ENCODE measurements at regions not wholly inside any gene's neighbourhood (a gene's known extent, or its start where the extent isn't known, plus 50 kb on each side); places are given as distances from the start of the nearest gene placed in this dataset.
A peak's percentile ranks its signal among the peaks of the same experiment; 100 is the strongest.

GRCh38 chr1:115467790-115468189, 129.7 kb upstream of the NGF start:
- Histone ChIP-seq H3K79me2 (no peaks in the 10 kb centered on the region), H3K9me3 (ENCODE audit: control insufficient read depth, low read length) (no peaks in the 10 kb centered on the region), H2AFZ (no peak overlapping the region), H3K27ac (no peak overlapping the region), H3K27me3 (ENCODE audit: control insufficient read depth, insufficient read depth, low read length) (no peaks in the 10 kb centered on the region), H3K9ac (no peak overlapping the region), H3K4me3 (ENCODE audit: low read depth, low read length) (no peak overlapping the region), H3K4me2 (ENCODE audit: low read length) (no peak overlapping the region), H3K4me1 (no peaks in the 10 kb centered on the region), H3K36me3 (ENCODE audit: control insufficient read depth, insufficient read depth, low read length) (no peaks in the 10 kb centered on the region)
- no peak for TF ChIP-seq CTCF (IDR thresholded peaks at IDR 0.05)

DNA sequence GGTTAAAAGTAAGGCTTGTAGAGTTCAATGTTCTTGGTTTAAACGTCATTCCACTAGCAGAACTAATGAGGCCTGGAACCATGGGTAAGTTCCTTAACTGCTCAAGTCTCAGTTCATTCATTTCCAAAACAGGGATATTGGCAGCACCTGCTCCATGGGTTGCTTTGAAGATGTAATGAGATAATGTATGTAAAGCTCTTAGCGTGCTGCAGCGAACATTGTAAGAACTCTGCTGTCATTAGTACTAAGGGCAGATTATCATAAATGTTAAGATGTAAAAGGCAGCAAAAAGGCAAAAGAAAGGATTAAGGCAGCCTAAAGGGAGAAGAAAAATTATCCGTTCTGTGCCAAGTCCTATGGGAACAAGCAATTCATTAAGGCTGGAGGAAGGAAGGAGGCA, 129.1 kb upstream of the NGF start:
- TF ChIP-seq CTCF (IDR thresholded peaks at IDR 0.05) = no peak
- Histone ChIP-seq H2AFZ (no peak overlapping the region), H3K27ac (no peak overlapping the region)

GRCh38 chr1:115466433-115466832, 128.4 kb upstream of the NGF start:
- H3K9ac ChIP-seq = no peak overlapping the region
- H3K4me2 ChIP-seq (ENCODE audit: low read length) = no peak overlapping the region
- no peaks in the 10 kb centered on the region for H3K79me2 ChIP-seq
- no peaks in the 10 kb centered on the region for H3K4me1 ChIP-seq
- TF ChIP-seq CTCF (IDR thresholded peaks at IDR 0.05) = no peak
- no peaks in the 10 kb centered on the region for H3K27me3 ChIP-seq (ENCODE audit: control insufficient read depth, insufficient read depth, low read length)
- H2AFZ ChIP-seq = no peak overlapping the region
- no peak overlapping the region for H3K27ac ChIP-seq
- H3K36me3 ChIP-seq (ENCODE audit: control insufficient read depth, insufficient read depth, low read length) = no peaks in the 10 kb centered on the region
- no peaks in the 10 kb centered on the region for H3K9me3 ChIP-seq (ENCODE audit: control insufficient read depth, low read length)
- no peak overlapping the region for H3K4me3 ChIP-seq (ENCODE audit: low read depth, low read length)

More for the DNA sequence above, 129.1 kb upstream of the NGF start:
- H3K27me3 ChIP-seq (ENCODE audit: control insufficient read depth, insufficient read depth, low read length) = no peaks in the 10 kb centered on the region
- no peaks in the 10 kb centered on the region for H3K36me3 ChIP-seq (ENCODE audit: control insufficient read depth, insufficient read depth, low read length)
- no peaks in the 10 kb centered on the region for H3K4me1 ChIP-seq
- no peaks in the 10 kb centered on the region for H3K9me3 ChIP-seq (ENCODE audit: control insufficient read depth, low read length)
- no peak overlapping the region for H3K9ac ChIP-seq
- H3K4me2 ChIP-seq (ENCODE audit: low read length) = no peak overlapping the region
- H3K4me3 ChIP-seq (ENCODE audit: low read depth, low read length) = no peak overlapping the region
- no peaks in the 10 kb centered on the region for H3K79me2 ChIP-seq

- Histone ChIP-seq H3K9me3 (ENCODE audit: control insufficient read depth, low read length) (no peaks in the 10 kb centered on the region), H3K9ac (no peak overlapping the region), H3K4me2 (ENCODE audit: low read length) (no peak overlapping the region), H3K4me1 (no peaks in the 10 kb centered on the region), H3K27me3 (ENCODE audit: control insufficient read depth, insufficient read depth, low read length) (no peaks in the 10 kb centered on the region), H3K27ac (no peak overlapping the region), H3K4me3 (ENCODE audit: low read depth, low read length) (no peak overlapping the region), H3K79me2 (no peaks in the 10 kb centered on the region), H3K36me3 (ENCODE audit: control insufficient read depth, insufficient read depth, low read length) (no peaks in the 10 kb centered on the region), H2AFZ (no peak overlapping the region)
- TF ChIP-seq CTCF (IDR thresholded peaks at IDR 0.05) = no peak
Observed at GRCh38 chr1:115465802-115466363, 127.8 kb upstream of the NGF start.

DNA sequence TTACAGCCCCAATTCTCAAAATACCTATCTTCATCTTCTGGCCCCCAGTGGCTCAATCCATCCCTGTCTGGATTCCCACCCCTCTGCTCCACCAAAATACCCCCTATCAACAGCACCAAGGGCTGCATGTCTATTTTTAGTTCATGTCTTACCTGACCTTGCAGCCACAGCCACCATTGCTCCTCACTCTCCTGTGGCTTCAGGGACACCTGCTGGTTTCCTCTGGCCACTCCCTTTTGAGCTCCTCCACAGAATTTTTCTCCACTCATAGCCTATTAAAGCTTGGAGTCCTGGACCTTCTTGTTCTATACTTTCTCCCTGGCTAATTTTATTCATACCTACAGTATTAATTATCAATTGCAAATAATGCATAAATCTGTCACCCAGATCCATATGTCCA, 125.3 kb upstream of the NGF start:
- no peak overlapping the region for H3K4me3 ChIP-seq (ENCODE audit: low read depth, low read length)
- no peak overlapping the region for H2AFZ ChIP-seq
- peaks cover 13% of the 10 kb centered on the region for H3K4me1 ChIP-seq
- H3K4me2 ChIP-seq (ENCODE audit: low read length) = no peak overlapping the region
- peak; percentile 54 for TF ChIP-seq CTCF (IDR thresholded peaks at IDR 0.05)
- no peak overlapping the region for H3K9ac ChIP-seq
- H3K79me2 ChIP-seq = no peaks in the 10 kb centered on the region
- no peaks in the 10 kb centered on the region for H3K27me3 ChIP-seq (ENCODE audit: control insufficient read depth, insufficient read depth, low read length)
- H3K27ac ChIP-seq = no peak overlapping the region
- no peaks in the 10 kb centered on the region for H3K9me3 ChIP-seq (ENCODE audit: control insufficient read depth, low read length)
- H3K36me3 ChIP-seq (ENCODE audit: control insufficient read depth, insufficient read depth, low read length) = no peaks in the 10 kb centered on the region

Measured in parathyroid adenoma (tissue), 2 donors.